Activated T-helper 1 cell treated with anti-CD3 and anti-CD28 coated beads, Interleukin-2, amount 50 U/mL, for 16 hours (primary cell): ENCODE measurements at regions not wholly inside any gene's neighbourhood (a gene's known extent, or its start where the extent isn't known, plus 50 kb on each side); places are given as distances from the start of the nearest gene placed in this dataset.

ENCODE experiments used
- DNase-seq, 2 donors: peaks; one replicate each; pipeline ENCODE4 v3.0.0-alpha.2; 2020; ENCODE audit warnings: low read depth in 1 of 2, low spot score in 1 of 2

DNA sequence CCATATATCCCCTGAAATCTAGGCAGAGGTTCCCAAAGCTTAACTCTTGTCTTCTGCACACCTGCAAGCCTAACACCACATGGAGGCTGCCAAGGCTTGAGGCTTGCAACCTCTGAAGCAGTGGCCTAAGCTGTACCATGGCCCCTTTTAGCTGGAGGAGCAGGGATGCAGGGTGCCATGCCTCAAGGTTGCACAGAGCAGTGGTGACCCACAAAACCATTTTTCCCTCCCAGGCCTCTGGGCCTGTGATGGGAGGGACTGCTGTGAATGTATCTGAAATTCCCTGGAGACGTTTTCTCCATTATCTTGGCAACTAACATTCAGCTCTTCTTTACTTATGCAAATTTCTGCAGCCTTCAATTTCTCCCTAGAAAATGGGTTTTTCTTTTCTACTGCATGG is 210.0 kb upstream of the KITLG start:
- DNase-seq, result no peak

DNA sequence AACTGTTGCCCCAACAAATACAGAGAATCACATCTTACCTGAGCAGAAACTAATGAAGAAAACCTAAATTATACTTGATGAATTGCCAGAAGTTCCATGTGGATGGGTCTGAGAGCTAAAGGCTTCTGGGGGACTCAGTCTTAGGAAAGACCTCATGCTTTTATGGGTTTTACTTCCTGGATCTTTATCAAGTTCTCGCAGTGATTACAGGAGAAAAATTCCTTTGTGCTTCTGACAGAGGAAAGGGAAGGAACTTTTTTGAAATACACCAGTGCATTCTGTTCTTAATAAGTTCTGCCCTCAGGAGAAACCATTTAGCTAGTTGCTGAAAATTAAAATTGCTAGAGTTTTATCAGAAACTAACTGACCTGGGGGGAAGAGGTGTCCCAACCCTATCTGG is 203.9 kb upstream of the KITLG start:
- no peak for DNase-seq

DNA sequence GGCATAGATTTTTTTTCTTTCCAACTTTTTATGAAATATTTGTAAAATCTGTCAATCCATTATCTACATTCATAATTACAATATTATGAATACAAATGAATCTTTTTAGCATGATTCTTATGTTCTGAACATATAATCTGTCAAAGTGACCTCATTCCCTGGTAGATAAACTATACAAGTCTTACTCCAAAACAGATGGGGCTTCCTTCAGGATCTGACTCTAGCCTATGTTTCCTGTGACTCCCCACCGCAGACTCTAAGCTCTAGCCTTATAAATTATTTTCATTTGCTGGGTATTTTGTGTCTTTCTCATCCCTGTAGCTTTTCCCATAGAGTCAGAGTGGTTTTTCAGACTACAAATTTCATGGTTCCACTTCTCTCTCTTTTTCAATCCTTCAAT is 202.1 kb upstream of the KITLG start:
- DNase-seq, result no peak

DNA sequence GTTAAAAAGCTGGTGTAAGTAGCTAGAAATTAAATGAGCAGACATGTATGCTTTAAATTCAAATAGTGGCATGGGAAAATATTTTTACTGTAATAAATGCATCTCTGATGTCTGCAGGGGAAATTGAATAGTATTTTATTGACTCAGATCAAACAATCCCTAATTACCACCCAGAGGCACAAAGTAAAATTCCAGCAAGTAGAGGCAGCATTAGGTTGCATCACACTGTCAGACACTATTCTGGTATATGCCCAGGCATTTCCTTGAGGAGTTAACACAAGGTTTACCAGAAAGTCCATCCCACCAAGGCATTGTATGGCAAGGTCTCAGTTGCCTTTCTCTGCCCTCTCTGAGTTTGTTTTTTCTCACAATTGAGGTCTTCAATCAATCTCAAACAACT is 201.6 kb upstream of the KITLG start:
- no peak for DNase-seq

DNA sequence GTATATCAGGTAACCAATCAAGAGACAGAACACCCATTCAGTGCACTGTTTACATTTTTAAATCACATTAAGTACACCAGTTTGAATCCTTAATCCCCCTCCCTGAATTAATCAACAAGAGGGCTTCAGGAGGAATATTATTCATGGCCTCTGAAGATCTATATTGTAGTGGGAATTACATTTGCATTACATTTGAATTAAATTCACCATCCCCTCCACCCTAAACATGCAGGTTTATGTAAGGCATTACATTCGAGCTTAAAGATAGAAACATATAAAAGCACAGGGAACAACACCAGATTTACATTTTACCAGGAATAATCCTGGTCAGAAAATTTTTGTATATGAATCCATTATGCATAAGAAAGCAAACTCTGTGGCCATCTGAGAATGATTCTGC is 197.8 kb upstream of the KITLG start:
- DNase-seq, result no peak

DNA sequence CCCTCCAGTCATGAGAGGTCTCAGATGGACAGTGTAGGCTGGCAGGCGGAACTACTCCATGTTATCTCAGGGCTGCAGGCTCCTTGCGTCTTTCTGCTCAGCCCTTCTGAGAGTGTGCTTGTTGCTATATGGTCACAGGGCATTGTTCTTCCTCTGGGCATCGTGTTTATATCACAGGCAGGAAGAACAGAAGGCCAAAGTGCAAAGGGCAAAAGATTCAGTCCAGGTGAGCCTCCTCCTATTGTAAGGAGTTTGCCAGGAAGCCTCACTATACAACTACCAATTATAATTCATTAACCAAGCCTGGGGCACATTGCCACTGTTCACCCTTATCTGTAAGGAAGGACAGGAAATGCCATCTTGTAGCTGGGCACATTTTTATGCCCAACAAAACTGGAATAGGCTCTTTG is 195.5 kb upstream of the KITLG start:
- no peak for DNase-seq

DNA sequence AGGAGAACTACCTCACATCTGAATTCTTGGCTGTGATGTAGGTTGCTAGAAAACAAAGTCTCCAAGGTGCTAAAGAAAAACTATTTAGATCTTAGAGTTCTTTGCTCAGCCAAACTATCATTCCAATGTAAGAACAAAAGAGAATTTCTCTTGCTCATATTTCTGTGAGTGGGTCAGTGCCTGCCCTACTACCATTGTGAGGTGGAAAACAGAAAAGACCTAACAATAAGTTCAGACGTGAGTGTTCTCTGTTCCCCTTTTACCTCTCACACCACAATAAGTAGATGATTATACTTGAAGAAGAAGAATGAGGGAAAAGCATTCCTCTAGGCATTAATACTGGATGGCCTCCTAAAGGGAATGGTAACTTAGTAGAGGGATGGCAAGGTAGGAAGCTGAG is 187.4 kb upstream of the KITLG start:
- DNase-seq, result no peak

DNA sequence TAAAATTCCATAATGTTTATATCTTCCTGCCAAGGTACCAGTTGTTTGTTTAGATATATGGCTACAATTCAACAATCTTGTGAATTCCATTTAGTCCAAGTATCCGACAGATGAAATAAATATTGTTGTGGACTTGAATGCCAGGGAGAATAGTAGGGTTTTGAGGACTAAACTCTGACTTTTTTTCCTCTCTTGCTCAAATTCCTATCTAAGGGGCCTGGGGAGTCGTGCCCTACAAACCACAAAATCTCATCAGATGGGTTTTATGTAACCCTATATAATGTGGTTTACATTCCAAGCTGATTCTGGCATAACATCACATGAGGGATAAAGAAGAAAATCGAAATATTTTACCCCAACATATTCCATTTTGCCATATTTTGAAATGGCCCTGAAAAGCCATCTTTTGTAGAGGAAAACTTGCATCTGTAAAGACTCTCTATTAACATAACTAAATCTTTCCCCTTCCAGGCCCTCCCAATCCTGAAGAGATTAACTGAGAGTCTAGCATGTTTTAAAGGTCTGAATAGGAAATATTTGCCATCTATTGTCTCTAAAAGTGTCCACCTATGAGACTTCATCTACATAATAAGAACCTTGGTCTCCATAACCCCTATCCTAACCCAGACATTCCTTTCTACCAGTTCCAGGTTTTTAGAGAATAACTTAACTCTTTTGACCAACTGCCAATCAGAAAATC is 184.7 kb upstream of the KITLG start:
- DNase-seq, result no peak

DNA sequence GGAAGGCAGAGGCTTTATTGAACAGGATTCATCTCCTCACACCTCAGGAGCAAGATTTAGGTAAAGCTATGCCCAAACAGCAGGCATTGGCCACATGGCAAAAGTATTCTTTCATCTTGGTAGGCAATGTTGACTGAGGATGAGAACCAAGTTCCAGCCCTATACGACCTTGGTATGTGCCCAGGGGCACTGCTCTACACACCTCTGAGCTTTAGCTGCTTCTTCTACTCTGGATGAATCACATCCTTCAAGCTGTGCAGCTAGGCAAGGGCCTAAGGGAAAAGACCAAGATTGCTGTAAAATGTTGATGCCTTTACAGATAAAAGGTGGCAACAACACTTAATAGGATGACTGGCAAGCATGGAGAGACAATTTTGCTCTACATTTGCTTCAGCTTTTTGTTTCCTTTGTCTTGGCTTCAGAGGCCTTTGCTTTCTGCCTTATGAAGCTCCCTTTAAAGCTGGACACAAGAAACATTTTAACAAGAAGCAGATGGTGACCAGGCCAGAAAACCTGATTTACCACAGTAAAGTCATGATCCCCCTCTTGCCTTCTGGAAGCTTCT is 183.3 kb upstream of the KITLG start:
- DNase-seq, result no peak

DNA sequence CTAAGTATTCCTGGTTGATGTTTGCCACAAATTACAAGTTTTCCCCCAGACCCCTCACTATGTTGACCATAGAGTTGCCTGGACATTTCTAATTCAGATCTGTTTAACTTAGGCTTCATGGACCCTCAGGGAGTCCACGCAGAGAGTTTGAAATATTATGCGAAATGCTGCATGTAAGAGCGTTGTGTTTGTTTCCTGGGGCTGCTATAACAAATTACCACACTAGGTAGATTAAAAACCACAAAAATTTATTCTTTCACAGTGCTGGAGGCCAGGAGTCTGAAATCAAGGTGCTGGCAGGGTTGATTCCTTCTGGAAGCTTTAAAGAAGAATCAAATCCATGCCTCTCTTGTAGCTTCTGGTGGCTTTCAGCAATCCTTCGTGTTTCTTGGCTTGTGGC is 177.9 kb upstream of the KITLG start:
- DNase-seq, result no peak

DNA sequence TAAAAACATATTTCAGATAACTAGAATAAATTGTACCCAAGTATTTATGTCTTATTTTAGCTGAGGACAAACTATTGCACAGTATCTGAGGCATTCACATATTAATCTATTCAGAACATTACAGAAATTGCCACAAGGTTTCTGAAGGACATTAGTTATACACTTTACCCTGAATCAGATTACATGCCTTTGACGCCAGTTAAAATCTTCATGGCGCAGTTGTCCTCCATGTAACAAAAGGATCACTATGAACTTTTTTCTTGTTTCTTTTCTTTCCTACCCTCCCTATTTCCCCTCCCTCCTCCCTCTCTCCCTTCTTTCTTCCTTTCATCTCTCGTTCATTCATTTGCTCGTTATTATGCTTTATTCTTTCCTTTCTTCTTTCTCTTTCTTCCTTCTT is 176.6 kb upstream of the KITLG start:
- DNase-seq, result no peak

DNA sequence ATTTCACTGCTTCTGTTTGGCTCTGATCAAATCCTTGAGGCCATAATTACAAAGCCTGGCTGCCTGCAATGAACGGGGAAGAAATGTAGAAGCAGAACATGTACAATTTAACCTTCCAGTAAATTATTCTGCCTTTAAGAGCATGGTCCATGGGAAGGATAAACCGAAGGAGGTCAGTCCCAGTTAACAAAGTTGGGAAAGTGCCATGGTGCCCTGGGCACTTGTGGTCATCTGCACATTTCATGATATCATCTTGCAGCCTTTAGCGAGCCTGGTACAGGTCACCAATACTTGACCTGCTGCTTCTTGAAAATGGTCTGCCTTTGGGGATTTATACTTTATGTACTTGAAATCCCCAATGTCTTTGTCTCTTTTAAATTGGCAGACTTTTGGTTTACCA is 175.9 kb upstream of the KITLG start:
- no peak for DNase-seq

DNA sequence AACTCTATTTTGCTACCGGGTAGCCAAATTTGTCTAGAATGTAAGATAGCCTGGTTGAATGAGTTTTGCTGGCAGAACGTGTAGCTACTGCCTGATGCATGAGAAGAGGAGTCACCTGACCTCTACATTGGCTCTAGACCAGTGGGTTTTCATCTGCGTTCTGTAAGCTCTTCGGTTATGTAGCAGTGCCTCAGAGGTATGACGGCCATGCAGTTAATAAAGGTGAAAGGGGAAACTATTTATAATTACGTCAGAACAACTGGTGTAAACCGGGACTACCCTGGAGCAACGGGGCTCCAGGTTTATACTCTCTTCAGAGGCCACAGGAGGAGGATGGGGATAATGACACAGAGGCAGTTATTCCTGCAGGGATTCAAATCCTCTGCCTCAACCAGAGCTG is 173.4 kb upstream of the KITLG start:
- DNase-seq, result no peak

DNA sequence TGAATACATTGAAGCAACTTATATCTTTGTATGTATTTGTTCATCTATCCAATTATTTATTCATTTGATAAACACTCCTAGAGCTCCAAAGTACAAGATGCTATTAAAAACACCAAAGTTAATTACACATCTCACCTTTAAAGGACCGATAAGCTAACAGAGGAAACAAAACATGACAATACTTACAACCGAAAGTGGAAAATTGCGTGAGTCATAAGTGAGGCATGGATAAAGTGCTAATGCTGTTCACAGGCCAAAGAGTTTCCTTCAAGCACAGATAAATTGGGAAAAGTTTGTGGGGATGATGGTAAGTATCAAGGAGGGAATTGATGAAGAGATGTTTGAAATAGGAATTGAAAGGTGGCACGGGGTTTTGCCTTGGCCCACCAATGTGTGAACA is 172.8 kb upstream of the KITLG start:
- no peak for DNase-seq

DNA sequence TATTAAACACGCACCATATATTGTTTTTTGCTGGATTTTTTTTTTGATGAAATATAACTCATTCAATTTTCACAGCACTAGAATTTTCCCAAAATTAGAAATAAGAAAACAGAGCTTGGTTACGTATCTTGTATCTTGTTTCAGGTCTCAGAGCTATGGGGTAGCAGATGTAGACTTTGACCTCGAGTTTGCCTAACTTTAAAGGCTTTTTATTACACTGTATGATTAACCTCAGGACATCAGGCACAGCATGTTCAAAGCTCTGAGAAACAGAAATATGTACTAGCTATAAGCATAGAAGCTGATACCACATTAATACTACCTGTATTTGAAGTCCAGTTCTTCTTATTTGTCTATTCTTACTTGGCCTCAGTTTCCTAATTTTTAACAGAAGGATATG is 171.9 kb upstream of the KITLG start:
- no peak for DNase-seq

DNA sequence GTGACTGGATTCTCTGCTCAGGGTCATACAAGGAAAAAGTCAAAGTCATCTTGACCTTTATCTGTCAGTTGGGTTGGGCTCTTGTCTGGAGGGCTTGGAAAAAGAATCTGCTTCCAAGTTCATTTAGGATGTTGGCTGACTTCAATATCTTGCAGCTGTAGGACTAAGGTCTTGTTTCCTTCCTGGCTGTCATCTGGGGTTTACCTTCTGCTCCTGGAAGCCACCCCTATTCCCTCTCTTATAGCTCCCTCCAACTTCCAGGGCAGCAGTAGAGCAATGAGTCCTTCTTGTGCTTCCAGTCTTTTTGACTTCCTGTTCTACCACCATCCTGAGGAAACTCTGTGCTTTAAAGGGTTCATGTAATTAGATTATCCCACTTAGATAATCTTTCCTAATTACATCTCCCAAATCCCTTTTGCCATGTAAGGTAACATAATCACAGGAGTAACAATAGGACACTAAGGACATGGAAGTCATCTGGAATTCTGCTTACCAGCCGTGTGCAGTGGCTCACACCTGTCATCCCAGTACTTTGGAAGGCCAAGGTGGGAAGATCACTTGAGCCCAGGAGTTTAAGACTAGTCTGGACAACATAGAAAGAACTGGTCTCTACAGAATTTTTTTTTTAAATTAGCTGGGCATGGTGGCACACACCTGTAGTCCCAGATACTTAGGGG is 170.7 kb upstream of the KITLG start:
- DNase-seq, result no peak

DNA sequence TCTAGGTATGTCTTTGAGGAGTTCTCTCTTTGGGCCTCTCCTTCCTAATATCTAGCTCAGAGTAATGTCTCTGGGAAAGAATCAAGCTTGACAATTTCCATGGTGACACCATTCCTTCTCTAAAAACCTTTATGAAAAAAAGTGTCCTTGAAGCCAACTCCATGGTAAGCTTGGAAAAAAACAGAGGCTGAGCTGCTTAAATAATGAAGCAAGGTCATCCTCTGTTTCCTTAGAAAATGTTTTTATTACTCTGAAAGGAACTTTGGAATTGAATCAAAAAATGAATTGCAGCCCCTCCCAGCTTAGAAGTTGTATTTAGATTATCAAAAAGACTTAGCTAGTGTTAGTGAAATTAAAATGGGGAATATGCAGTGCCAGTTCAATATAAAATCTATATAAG is 166.1 kb upstream of the KITLG start:
- no peak for DNase-seq

DNA sequence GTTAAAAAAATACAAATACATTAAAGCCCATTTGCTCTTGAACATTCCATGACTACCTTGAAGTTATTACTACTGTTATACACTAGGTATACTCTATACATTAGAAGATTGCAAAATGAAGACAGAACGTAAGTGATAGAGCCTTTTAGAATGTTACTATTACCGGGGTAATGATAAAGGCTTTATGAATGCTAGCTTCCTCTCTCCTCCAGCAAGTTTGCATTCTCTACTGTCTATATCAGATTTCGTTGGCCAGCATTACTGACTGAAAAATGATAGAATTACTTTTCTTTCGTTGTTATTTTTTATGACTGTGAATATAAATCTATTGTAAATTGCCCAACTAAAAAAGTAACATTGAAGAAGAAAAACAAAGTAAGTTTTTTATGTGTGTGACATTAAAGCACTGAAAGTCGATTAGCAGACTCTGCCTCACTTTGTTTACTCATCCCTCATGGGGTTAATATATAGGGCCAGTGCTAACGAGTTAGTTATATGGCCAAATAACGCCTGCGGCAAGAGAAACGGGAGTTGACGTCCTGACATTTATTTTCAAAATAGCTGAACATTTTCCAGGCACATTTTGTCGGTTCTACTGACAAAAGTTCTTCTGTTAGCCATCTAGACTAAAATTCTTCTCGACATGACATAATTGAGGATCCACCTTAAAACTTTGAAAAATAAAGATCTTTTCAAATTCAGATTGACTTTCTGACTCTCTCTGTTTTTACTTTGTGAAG is 163.8 kb upstream of the KITLG start:
- no peak for DNase-seq

DNA sequence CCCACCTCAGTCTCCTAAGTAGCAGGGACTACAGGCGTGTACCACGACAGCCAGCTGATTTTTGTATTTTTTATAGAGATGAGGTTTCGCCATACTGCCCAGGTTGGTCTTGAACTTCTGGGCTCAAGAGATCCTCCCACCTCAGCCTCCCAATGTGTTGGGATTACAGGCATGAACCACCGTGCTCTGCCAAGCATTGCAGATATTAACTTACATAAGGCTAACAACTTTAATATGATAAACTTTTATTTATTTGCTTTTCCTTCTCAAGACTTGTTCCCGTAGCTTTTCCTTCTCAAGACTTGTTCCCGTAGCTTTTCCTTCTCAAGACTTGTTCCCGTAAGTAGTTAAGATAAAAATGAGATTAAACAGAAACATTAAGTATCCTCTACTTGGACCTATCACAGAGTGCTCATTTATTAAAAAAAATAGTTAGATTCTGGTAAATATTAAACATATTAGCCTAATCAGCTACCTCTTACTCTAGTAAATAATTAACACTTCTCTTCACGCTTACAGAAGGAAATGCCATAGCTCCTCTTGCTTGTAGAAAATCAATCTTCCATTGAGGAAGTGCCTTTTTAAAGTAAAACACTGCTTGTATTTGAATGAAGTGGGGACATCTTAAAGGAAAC is 157.7 kb upstream of the KITLG start:
- DNase-seq, result no peak

DNA sequence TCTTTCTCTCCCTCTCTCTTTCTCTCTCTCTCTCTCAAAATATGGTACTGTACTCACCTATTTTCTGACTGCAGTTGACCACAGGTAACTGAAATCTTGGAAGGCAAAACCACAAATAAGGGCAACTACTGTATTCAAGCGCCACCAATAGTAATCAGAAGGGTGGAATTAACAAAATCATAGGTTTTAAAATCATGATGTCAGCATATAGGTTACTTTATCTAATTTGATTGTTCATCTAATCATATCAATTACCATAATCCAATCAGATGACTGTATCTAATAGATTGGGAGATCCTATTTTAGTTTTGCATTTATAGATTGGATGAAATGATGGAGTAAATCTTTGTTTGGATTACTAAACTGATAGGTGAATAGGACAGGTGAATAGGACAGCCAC is 155.8 kb upstream of the KITLG start:
- DNase-seq, result no peak

DNA sequence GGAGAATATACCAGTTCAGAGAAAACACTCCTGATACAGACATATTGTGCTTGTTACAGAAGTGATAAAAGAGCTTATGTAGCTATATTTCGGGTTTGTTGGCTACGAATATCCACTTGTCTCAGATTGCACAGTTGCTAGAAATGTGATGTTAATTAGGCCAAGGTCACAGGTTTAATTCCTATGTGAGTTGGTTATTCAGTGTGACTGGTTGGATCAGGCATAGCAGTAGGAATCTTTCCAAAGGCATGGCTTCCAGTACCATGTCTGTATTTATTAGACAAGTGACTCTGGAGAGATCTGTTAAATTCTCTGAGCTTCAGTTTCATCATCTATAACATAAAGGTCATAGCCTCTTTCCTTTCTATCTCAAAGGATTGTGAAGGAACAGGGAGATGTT is 152.7 kb upstream of the KITLG start:
- DNase-seq, result no peak

DNA sequence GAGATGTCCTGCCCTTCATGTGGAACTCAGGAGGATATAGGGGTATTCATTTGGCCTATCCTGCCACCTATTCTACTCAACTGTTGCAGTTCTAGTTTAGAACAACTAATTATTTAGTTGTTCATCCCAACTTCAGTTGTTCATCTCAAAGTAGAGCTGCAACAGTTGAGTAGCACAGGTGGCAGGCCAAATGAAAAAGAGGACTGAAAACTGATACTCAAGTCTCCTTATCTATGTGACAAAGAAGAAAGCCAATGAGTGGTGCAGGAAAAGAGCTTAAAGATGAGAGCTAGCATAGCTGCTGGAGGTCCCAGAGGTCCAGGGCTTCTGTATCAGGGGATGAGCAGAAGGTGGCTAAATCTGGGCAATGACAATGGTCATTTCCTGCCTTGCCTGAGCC is 148.9 kb upstream of the KITLG start:
- no peak for DNase-seq
